ENCODE measurements at regions not wholly inside any gene's neighbourhood (a gene's known extent, or its start where the extent isn't known, plus 50 kb on each side); places are given as distances from the start of the nearest gene placed in this dataset.
A peak's percentile ranks its signal among the peaks of the same experiment; 100 is the strongest.
"Not testable (repeated sequence)": the region's sequence is repeated elsewhere in the genome, so short reads cannot be mapped to it uniquely, and the experiment has no call there.

- TF ChIP-seq RAD21 (IDR thresholded peaks at IDR 0.05; ENCODE audit: low read depth) (0 out of 2 replicates have a peak, but pooled peaks have one; percentile 5), CTCF (IDR thresholded peaks at IDR 0.05 in 2 of 3, conservative IDR thresholded peaks at IDR 0.05 in 1 of 3; ENCODE audit: borderline replicate concordance in 1 of 3, insufficient read depth in 1 of 3, low read depth in 2 of 3, low read length in 2 of 3) (peak; percentile 28 to 53 (median 49); a peak in 4 of 6 replicates)
- TF ChIP-seq REST (IDR thresholded peaks at IDR 0.05; ENCODE audit: low read depth); JUND (IDR thresholded peaks at IDR 0.05); POLR2AphosphoS5 (IDR thresholded peaks at IDR 0.05; ENCODE audit: low read depth, low read length); EGR1 (IDR thresholded peaks at IDR 0.05; ENCODE audit: low read depth); TCF7L2 (IDR thresholded peaks at IDR 0.05; ENCODE audit: borderline replicate concordance, extremely low read depth, insufficient read depth, insufficient read length); SRF (IDR thresholded peaks at IDR 0.05; ENCODE audit: low read depth); POLR2A (IDR thresholded peaks at IDR 0.05; ENCODE audit: borderline replicate concordance, extremely low read depth, insufficient read depth, insufficient read length); EZH2 (IDR thresholded peaks at IDR 0.05): not testable (repeated sequence)
These were observed 513.7 kb downstream of the RPIA start for GRCh38 chr2:89205153-89205552.

All from HCT116 (cell line).